Neural crest cell (in vitro differentiated cells): ENCODE measurements at regions not wholly inside any gene's neighbourhood (a gene's known extent, or its start where the extent isn't known, plus 50 kb on each side); places are given as distances from the start of the nearest gene placed in this dataset.
A peak's percentile ranks its signal among the peaks of the same experiment; 100 is the strongest.

ENCODE experiments used
- DNase-seq: peaks from one replicate; pipeline ENCODE4 v3.0.0; 2021; ENCODE audit warnings: low read depth, mixed read lengths, low spot score
- H3K27ac Mint-ChIP-seq: one replicate; pipeline ENCODE4 v1.8.0; 2021; ENCODE audit warnings: mild to moderate bottlenecking, mixed read lengths; ENCODE audit not compliant: unreplicated experiment
- H3K27me3 Mint-ChIP-seq: 2 replicates; pipeline ENCODE4 v1.8.0; 2021; ENCODE audit warnings: low read depth, mild to moderate bottlenecking, mixed read lengths
- H3K36me3 Mint-ChIP-seq: 2 replicates; pipeline ENCODE4 v1.8.0; 2021; ENCODE audit warnings: low read depth, mild to moderate bottlenecking, mixed read lengths
- H3K4me1 Mint-ChIP-seq: 2 replicates; pipeline ENCODE4 v1.8.0; 2021; ENCODE audit warnings: mixed read lengths
- H3K4me3 Mint-ChIP-seq: one replicate; pipeline ENCODE4 v1.8.0; 2021; ENCODE audit warnings: mild to moderate bottlenecking, mixed read lengths
- H3K9me3 Mint-ChIP-seq: 2 replicates; pipeline ENCODE4 v1.8.0; 2021; ENCODE audit warnings: mixed read lengths
- TF ChIP-seq, protein P1 (sequence below): fragments of 200-600 bp; sonication (generic); conservative IDR thresholded peaks from 2 replicates; pipeline ENCODE4 v1.5.0; 2021; ENCODE audit warnings: antibody characterized with exemption, mild to moderate bottlenecking

DNA sequence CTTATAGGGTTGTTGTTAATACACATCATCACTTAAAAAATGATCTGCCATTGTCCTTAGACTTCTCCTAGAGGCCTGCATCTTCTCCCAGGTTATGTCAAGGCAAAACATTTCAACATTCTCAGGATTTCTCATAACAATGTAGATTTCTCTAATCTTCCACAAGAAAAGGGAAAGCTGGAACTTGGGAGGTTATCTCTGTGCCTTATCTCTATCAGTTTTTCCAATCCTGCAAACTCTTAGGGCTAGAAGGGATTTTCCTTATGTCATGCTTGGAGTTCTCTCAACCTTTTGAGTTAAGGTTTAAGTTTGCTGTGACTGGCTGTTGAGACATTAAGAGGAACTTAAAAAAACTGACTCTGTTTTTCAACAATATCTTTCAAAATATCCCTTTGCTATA, 300.6 kb upstream of the TFPI start:
- Mint-ChIP-seq H3K4me3 (no peak overlapping the region), H3K27me3 (no peaks in the 10 kb centered on the region), H3K9me3 (no peaks in the 10 kb centered on the region), H3K4me1 (no peaks in the 10 kb centered on the region), H3K36me3 (no peaks in the 10 kb centered on the region), H3K27ac (no peak overlapping the region)
- TF ChIP-seq, protein P1, sequence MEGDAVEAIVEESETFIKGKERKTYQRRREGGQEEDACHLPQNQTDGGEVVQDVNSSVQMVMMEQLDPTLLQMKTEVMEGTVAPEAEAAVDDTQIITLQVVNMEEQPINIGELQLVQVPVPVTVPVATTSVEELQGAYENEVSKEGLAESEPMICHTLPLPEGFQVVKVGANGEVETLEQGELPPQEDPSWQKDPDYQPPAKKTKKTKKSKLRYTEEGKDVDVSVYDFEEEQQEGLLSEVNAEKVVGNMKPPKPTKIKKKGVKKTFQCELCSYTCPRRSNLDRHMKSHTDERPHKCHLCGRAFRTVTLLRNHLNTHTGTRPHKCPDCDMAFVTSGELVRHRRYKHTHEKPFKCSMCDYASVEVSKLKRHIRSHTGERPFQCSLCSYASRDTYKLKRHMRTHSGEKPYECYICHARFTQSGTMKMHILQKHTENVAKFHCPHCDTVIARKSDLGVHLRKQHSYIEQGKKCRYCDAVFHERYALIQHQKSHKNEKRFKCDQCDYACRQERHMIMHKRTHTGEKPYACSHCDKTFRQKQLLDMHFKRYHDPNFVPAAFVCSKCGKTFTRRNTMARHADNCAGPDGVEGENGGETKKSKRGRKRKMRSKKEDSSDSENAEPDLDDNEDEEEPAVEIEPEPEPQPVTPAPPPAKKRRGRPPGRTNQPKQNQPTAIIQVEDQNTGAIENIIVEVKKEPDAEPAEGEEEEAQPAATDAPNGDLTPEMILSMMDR, result no peak
- no peak for DNase-seq

- TF ChIP-seq, protein P1, result no peak
- Mint-ChIP-seq H3K36me3 (no peaks in the 10 kb centered on the region), H3K27me3 (no peaks in the 10 kb centered on the region), H3K4me1 (no peaks in the 10 kb centered on the region), H3K27ac (no peak overlapping the region), H3K4me3 (no peak overlapping the region), H3K9me3 (no peaks in the 10 kb centered on the region)
- no peak for DNase-seq
These were observed 301.5 kb upstream of the TFPI start for GRCh38 chr2:187855689-187856088.

DNA sequence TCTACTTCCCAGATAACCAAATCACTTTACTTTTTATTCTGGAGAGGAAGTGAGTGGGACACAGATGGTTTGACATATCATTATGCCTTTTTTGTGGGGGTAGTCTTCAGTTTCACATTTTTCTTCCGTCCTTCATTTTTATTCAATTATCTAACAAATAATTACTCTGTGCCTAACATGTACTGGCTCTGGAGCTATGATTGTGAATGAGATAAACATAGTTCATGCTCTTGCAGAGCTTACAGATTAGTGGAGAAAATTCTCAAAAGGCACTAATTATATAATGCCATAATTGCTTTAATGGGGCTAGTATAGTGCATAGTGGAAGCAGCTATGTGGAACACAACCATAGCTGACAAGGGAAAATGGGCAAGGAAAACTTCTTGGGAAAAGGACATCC, 303.6 kb upstream of the TFPI start:
- Mint-ChIP-seq H3K36me3 (no peaks in the 10 kb centered on the region), H3K27me3 (no peaks in the 10 kb centered on the region), H3K4me1 (no peaks in the 10 kb centered on the region), H3K27ac (no peak overlapping the region), H3K9me3 (no peaks in the 10 kb centered on the region), H3K4me3 (no peak overlapping the region)
- TF ChIP-seq, protein P1, result no peak
- DNase-seq, result no peak

DNA sequence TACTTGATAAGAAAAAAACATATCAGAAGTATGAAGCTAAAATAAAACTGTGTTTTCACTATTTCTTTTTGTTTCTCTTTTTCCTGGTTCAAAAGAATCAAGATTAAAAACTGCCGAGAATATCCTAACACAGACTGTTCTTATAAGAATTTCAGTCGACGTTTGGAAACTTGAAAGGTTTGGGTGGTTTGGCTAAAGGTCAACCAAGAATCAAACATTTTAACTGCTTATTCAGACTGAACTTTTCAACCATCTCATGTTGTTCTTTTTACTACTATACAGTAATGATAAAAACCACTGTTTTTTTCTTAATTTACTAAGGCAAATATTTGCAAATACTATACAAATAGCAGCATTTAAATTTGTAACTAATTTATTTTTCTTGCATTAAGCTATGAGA, 308.5 kb upstream of the TFPI start:
- no peaks in the 10 kb centered on the region for H3K4me1 Mint-ChIP-seq
- H3K27ac Mint-ChIP-seq, result no peak overlapping the region
- TF ChIP-seq, protein P1, result no peak
- no peak for DNase-seq
- H3K27me3 Mint-ChIP-seq, result no peaks in the 10 kb centered on the region
- peaks cover 5% of the 10 kb centered on the region for H3K9me3 Mint-ChIP-seq
- H3K4me3 Mint-ChIP-seq, result no peak overlapping the region
- H3K36me3 Mint-ChIP-seq, result peaks cover 1% of the 10 kb centered on the region

DNA sequence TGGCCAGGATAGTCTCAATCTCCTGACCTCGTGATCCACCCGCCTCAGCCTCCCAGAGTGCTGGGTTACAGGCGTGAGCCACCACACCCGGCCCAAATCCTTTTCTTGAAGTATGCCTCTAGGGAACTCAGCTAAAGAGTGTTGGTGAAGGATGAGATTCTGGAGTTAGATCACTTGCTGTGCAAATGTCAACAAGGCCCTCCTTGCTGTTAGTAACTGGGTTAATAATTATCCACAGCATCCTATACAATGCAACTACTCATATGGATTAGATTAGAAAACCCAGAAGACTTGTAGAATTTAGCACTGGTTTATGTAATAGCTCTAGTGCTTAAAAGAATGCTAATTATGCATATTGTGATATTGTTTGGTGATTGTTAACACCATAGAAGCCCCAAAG, 310.8 kb upstream of the TFPI start:
- Mint-ChIP-seq H3K36me3 (peaks cover 7% of the 10 kb centered on the region), H3K9me3 (peaks cover 17% of the 10 kb centered on the region), H3K27me3 (no peaks in the 10 kb centered on the region), H3K4me1 (no peaks in the 10 kb centered on the region), H3K27ac (no peak overlapping the region), H3K4me3 (no peak overlapping the region)
- TF ChIP-seq, protein P1, result no peak
- no peak for DNase-seq

DNA sequence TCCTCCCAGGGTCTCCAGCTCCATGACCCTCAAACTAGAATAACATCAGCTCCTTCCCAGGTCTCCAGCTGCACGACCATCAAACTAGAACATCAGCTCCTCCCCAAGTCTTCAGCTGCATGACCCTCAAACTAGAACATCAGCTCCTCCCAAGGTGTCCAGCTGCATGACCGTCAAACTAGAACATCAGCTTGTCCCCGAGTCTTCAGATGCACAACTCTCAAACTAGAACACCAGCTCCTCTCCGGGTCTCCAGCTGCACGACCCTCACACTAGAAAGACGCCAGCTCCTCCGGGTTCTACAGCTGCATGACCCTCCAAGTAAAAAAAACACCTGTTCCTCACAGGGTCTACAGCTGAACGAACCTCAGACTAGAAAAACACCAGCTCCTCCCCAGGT, 312.9 kb upstream of the TFPI start:
- H3K36me3 Mint-ChIP-seq, result peaks cover 7% of the 10 kb centered on the region
- H3K27ac Mint-ChIP-seq, result peak overlapping the region; percentile 12
- TF ChIP-seq, protein P1, result no peak
- no peaks in the 10 kb centered on the region for H3K27me3 Mint-ChIP-seq
- no peaks in the 10 kb centered on the region for H3K4me1 Mint-ChIP-seq
- H3K4me3 Mint-ChIP-seq, result no peak overlapping the region
- DNase-seq, result no peak
- H3K9me3 Mint-ChIP-seq, result peaks cover 17% of the 10 kb centered on the region
